HEK293T (cell line): ENCODE measurements at regions not wholly inside any gene's neighbourhood (a gene's known extent, or its start where the extent isn't known, plus 50 kb on each side); places are given as distances from the start of the nearest gene placed in this dataset.

ENCODE experiments used
- CTCF ChIA-PET: fragments of 350-600 bp; formaldehyde crosslinking; extraction: SDS; loops from one replicate; lab custom pipeline; 2021; ENCODE audit warnings: antibody characterized with exemption, inconsistent platforms; lab: Yijun Ruan, JAX
- POLR2A ChIA-PET: fragments of 350-600 bp; formaldehyde crosslinking; extraction: SDS; loops from one replicate; lab custom pipeline; 2020; ENCODE audit warnings: antibody characterized with exemption, inconsistent platforms; lab: Yijun Ruan, JAX
- DNase-seq: peaks from one replicate; pipeline ENCODE4 v3.0.0; 2012; ENCODE audit warnings: mixed read lengths; ENCODE audit errors: extremely low spot score
- ARNT ChIP-seq: fragments of 450-650 bp; IDR thresholded peaks from 2 replicates; pipeline ENCODE4 v1.6.1; 2017; ENCODE audit warnings: mild to moderate bottlenecking
- BHLHE40 ChIP-seq: fragments of 450-650 bp; IDR thresholded peaks from 2 replicates; pipeline ENCODE4 v1.6.1; 2016; ENCODE audit warnings: mild to moderate bottlenecking, moderate library complexity, borderline replicate concordance
- CTBP1 ChIP-seq: fragments of 450-650 bp; IDR thresholded peaks from 2 replicates; pipeline ENCODE4 v1.6.1; 2016; ENCODE audit warnings: borderline replicate concordance
- ELF4 ChIP-seq: fragments of 450-650 bp; IDR thresholded peaks from 2 replicates; pipeline ENCODE4 v1.6.1; 2017; ENCODE audit warnings: antibody characterized with exemption
- FOXA1 ChIP-seq: fragments of 450-650 bp; IDR thresholded peaks from 2 replicates; pipeline ENCODE4 v1.6.1; 2016; ENCODE audit warnings: mild to moderate bottlenecking
- FOXK2 ChIP-seq: fragments of 450-650 bp; IDR thresholded peaks from 2 replicates; pipeline ENCODE4 v1.6.1; 2016; ENCODE audit warnings: mild to moderate bottlenecking
- FOXM1 ChIP-seq: fragments of 450-650 bp; IDR thresholded peaks from 2 replicates; pipeline ENCODE4 v1.6.1; 2017; ENCODE audit warnings: mild to moderate bottlenecking, borderline replicate concordance
- HDGF ChIP-seq: fragments of 450-650 bp; IDR thresholded peaks from 2 replicates; pipeline ENCODE4 v1.6.1; 2017; ENCODE audit warnings: antibody characterized with exemption, borderline replicate concordance
- L3MBTL2 ChIP-seq: fragments of 450-650 bp; conservative IDR thresholded peaks from 2 replicates; pipeline ENCODE4 v1.6.1; 2016; ENCODE audit warnings: mild to moderate bottlenecking
- LEF1 ChIP-seq: fragments of 450-650 bp; IDR thresholded peaks from 2 replicates; pipeline ENCODE4 v1.6.1; 2017; ENCODE audit warnings: mild to moderate bottlenecking, borderline replicate concordance
- NFRKB ChIP-seq: fragments of 450-650 bp; IDR thresholded peaks from 2 replicates; pipeline ENCODE4 v1.6.1; 2016; ENCODE audit warnings: mild to moderate bottlenecking, moderate library complexity
- SP1 ChIP-seq: fragments of 450-650 bp; IDR thresholded peaks from 2 replicates; pipeline ENCODE4 v1.6.1; 2017
- SUZ12 ChIP-seq: fragments of 450-650 bp; IDR thresholded peaks from 2 replicates; pipeline ENCODE4 v1.6.1; 2016; ENCODE audit warnings: mild to moderate bottlenecking
- TARDBP ChIP-seq: fragments of 450-650 bp; IDR thresholded peaks from 2 replicates; pipeline ENCODE4 v1.6.1; 2016
- ZNF384 ChIP-seq: fragments of 450-650 bp; IDR thresholded peaks from 2 replicates; pipeline ENCODE4 v1.6.1; 2016
- TF ChIP-seq, protein P1 (sequence below): fragments of 450-650 bp; IDR thresholded peaks from 2 replicates; pipeline ENCODE4 v1.6.1; 2016

DNA sequence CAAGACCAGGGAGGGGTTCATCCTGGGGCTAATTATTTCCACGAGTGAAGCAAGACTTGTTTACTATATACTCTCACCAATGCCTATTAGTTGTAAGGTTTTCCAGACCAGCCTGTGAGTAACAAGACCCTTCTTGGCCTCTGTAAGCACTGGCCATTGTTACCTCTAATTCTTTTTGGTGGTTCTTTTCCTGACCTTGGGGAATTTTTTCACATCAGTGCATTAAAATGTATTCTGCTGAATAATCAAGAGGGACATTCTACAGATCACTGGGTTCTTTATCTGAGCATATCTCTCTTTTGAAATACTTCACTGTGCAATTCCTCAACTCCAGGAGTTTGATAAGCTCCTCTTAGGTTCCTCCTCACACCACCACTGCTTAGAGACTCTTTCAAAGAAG, 909.9 kb upstream of the ACVR2A start:
- no peak for DNase-seq
- POLR2A ChIA-PET, result no interaction called here
- TF ChIP-seq FOXK2 (no peak), CTBP1 (no peak), ZNF384 (no peak), SP1 (no peak), ELF4 (no peak), L3MBTL2 (no peak), ARNT (no peak), SUZ12 (no peak), LEF1 (no peak), FOXA1 (no peak), HDGF (no peak), FOXM1 (no peak), BHLHE40 (no peak), TARDBP (no peak), NFRKB (no peak)
- TF ChIP-seq, protein P1, sequence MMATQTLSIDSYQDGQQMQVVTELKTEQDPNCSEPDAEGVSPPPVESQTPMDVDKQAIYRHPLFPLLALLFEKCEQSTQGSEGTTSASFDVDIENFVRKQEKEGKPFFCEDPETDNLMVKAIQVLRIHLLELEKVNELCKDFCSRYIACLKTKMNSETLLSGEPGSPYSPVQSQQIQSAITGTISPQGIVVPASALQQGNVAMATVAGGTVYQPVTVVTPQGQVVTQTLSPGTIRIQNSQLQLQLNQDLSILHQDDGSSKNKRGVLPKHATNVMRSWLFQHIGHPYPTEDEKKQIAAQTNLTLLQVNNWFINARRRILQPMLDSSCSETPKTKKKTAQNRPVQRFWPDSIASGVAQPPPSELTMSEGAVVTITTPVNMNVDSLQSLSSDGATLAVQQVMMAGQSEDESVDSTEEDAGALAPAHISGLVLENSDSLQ, result no peak
- CTCF ChIA-PET, result no interaction called here

DNA sequence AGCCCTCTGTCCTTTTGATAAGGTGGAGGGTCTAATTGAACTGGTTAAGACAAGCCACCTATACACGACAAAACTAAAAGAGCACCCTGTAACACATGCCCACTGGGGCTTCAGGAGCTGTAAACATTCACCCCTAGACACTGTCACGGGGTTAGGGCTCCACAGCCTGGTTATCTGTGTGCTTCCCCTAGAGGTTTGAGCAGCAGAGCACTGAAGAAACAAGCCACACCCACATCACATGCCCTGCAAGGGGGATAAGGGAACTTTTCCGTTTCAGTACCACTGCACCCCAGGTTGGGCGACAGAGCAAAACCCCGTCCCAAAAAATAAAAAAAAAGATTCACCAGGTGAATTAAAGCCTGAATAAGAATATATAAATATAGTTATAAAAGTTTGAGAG, 913.7 kb upstream of the ACVR2A start:
- ChIA-PET CTCF (no interaction called here), POLR2A (no interaction called here)
- TF ChIP-seq ARNT, result no peak
- no peak for TF ChIP-seq LEF1
- no peak for TF ChIP-seq NFRKB
- TF ChIP-seq FOXA1, result no peak
- TF ChIP-seq SP1, result no peak
- TF ChIP-seq L3MBTL2, result no peak
- TF ChIP-seq, protein P1, result no peak
- DNase-seq, result no peak

DNA sequence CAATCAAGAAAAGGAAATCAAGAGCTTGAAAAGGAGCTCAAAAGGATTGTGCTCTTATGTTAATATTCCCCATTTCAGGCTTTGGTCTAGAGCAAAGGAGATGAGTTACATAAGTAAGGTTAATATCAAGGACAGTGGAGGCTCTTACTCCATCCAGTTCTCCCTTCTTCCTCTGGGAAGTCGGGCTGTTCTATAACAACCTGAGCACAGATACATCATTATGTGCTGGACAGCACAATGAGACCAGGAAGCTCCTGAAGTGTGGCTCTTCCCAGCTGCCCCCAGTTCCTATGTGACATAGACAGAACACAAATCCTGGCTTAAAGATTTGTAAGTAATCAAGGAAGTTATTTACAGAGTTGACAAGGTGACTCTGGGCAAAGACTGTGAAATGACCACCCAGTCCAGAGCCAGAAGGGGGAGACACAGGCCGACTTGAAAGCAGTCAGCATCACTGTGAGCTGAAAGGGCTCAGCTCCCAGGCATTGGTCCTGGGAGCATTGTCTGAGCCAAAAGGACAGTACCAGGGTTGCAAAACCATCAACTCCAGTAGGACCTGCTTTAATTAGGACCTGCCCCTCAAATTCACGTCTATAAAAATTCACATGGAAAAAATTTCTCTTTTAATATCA, 917.6 kb upstream of the ACVR2A start:
- ChIA-PET POLR2A (no interaction called here), CTCF (interaction anchor here (0.6 to 1.2 kb wide), 3 partner anchors 25 to 927 kb away, joined by 3 to 4 read pairs (median 4); no protein-coding TSS in a partner anchor)
- TF ChIP-seq, protein P1, result no peak
- TF ChIP-seq HDGF (no peak), TARDBP (no peak), ELF4 (no peak), SP1 (no peak), FOXM1 (no peak), LEF1 (no peak), FOXA1 (no peak)
- peak; percentile 57 for DNase-seq

DNA sequence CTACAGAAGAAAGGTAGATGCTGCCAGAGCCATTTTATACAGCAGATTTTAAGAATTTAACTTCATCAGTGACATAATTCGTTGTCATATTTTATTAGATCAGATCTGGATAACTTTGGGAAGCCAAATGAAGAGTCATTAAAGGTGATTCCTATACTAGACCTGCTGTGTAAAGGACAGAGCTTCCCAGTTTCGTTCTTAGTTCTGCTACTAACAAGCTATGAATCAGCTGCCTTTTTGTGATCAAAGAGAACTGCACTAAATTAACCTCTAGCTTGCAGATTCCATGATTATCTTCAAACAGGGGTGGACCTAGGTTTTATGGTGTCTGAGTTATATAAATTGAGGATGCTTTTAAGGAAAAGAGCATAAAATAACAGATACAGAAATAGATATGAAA, 926.5 kb upstream of the ACVR2A start:
- ChIA-PET POLR2A (no interaction called here), CTCF (no interaction called here)
- TF ChIP-seq FOXA1, result no peak
- no peak for TF ChIP-seq FOXM1
- TF ChIP-seq BHLHE40, result no peak
- no peak for TF ChIP-seq ZNF384
- DNase-seq, result no peak

DNA sequence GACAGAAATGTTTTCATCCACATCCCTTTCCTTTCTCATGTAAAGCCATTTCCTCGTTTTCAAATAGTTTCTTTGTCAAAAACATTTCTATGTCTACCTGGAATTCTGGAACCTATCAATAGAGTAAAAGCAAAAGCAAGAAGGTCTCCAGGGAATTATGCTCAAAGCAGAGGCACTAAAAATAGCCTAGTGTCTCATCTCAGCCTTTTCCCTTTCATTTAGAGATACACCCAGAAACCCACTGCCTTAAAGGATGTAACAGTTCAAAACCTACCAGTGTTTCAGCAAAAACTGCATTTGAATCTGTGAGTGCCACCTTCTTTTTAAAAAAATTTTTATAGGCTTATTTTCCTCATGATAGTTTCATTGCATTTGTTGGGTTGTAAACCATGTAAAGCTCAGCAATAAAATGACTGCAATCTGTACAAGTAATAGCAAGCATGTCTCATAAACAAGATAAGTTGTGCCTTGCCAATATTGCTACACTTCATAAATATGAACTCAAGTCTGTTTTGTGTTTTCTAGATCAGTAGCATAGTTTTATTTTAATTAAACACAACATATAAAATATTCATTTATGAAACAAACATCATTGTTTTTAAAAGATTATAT, 927.3 kb upstream of the ACVR2A start:
- TF ChIP-seq SUZ12 (no peak), FOXM1 (no peak)
- TF ChIP-seq, protein P1, result peak; percentile 46
- POLR2A ChIA-PET, result no interaction called here
- CTCF ChIA-PET, result no interaction called here
- DNase-seq, result no peak

DNA sequence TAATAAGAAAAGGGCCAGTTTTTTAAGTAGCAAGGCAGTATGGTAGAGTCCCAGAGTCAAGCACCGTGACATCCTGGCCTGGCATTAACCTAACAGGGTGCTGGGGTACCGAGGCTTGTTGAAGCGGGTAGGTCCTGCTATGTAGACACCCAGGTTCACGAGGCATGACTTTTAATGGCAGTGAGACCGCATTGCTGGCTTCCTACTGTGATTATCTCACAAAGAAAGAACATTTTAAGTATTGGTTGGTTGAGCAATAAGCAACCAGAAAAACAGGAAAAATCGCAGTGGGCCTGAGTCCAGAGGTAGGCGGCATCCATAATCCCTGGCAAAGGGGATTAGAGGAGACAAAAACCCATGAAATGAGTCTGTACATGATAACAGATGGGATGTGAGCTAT, 927.9 kb upstream of the ACVR2A start:
- TF ChIP-seq FOXA1 (no peak), TARDBP (no peak), BHLHE40 (no peak), HDGF (no peak), SUZ12 (no peak), ARNT (no peak), L3MBTL2 (no peak), ZNF384 (no peak), FOXM1 (no peak), ELF4 (no peak), FOXK2 (no peak), CTBP1 (no peak), NFRKB (no peak), SP1 (no peak), LEF1 (no peak)
- TF ChIP-seq, protein P1, result no peak
- DNase-seq, result no peak
- CTCF ChIA-PET, result no interaction called here
- POLR2A ChIA-PET, result no interaction called here
